MM.1S (cell line): ENCODE measurements at regions not wholly inside any gene's neighbourhood (a gene's known extent, or its start where the extent isn't known, plus 50 kb on each side); places are given as distances from the start of the nearest gene placed in this dataset.

ENCODE experiments used
- DNase-seq: peaks from one replicate; pipeline ENCODE4 v3.0.0-alpha.2; 2015
- H2AFZ ChIP-seq: fragments of 300-600 bp; sonication (generic); 2 replicates; pipeline ENCODE4 v1.6.0; 2016; ENCODE audit warnings: antibody characterized with exemption, low read length
- H3F3A ChIP-seq: fragments of 300-600 bp; sonication (generic); 2 replicates; pipeline ENCODE4 v1.6.1; 2016; ENCODE audit warnings: mild to moderate bottlenecking, antibody characterized with exemption, low read length, moderate library complexity, mixed read lengths; ENCODE audit not compliant: insufficient read depth
- H3K27ac ChIP-seq: fragments of 300-600 bp; sonication (generic); 2 replicates; pipeline ENCODE4 v1.5.1; 2016; ENCODE audit warnings: mild to moderate bottlenecking, low read length
- H3K27me3 ChIP-seq: fragments of 300-600 bp; sonication (generic); replicated peaks from 2 replicates; pipeline ENCODE4 v1.6.0; 2016; ENCODE audit warnings: low read length; ENCODE audit not compliant: insufficient read depth
- H3K36me3 ChIP-seq: fragments of 300-600 bp; sonication (generic); replicated peaks from 2 replicates; pipeline ENCODE4 v1.6.1; 2016; ENCODE audit warnings: mild to moderate bottlenecking, low read length, mixed read lengths; ENCODE audit not compliant: insufficient read depth
- H3K4me1 ChIP-seq: fragments of 300-600 bp; sonication (generic); 2 replicates; pipeline ENCODE4 v1.6.1; 2016; ENCODE audit warnings: low read length, mixed read lengths
- H3K4me2 ChIP-seq: fragments of 300-600 bp; sonication (generic); 2 replicates; pipeline ENCODE4 v1.6.0; 2016; ENCODE audit warnings: low read depth, low read length
- H3K4me3 ChIP-seq: fragments of 300-600 bp; sonication (generic); 2 replicates; pipeline ENCODE4 v1.5.1; 2016; ENCODE audit warnings: low read length, mixed read lengths
- H3K79me2 ChIP-seq: fragments of 300-600 bp; sonication (generic); 2 replicates; pipeline ENCODE4 v1.6.1; 2016; ENCODE audit warnings: mixed run types, low read length, mixed read lengths
- H3K9ac ChIP-seq: fragments of 300-600 bp; sonication (generic); 2 replicates; pipeline ENCODE4 v1.6.1; 2016; ENCODE audit warnings: low read length, mixed read lengths
- H3K9me2 ChIP-seq: fragments of 300-600 bp; sonication (generic); replicated peaks from 2 replicates; pipeline ENCODE4 v1.6.1; 2016; ENCODE audit warnings: mild to moderate bottlenecking, low read length, mixed read lengths; ENCODE audit not compliant: insufficient read depth
- H3K9me3 ChIP-seq: fragments of 300-600 bp; sonication (generic); replicated peaks from 2 replicates; pipeline ENCODE4 v1.6.1; 2016; ENCODE audit warnings: mild to moderate bottlenecking, low read length, mixed read lengths; ENCODE audit not compliant: insufficient read depth
- H4K20me1 ChIP-seq: fragments of 300-600 bp; sonication (generic); 2 replicates; pipeline ENCODE4 v1.6.1; 2016; ENCODE audit warnings: mild to moderate bottlenecking, low read length, moderate library complexity, mixed read lengths; ENCODE audit not compliant: insufficient read depth
- CTCF ChIP-seq: fragments of 300-600 bp; sonication (generic); IDR thresholded peaks from 2 replicates; pipeline ENCODE4 v1.5.1; 2016; ENCODE audit warnings: antibody characterized with exemption, low read length, mixed read lengths
- EZH2 ChIP-seq: fragments of 300-600 bp; sonication (generic); optimal IDR thresholded peaks from 2 replicates; pipeline ENCODE3; 2017; ENCODE audit warnings: low read depth, mild to moderate bottlenecking, antibody characterized with exemption, low read length, mixed read lengths
- EZH2phosphoT487 ChIP-seq: fragments of 300-600 bp; sonication (generic); IDR thresholded peaks from 2 replicates; pipeline ENCODE4 v1.6.1; 2018; ENCODE audit warnings: antibody characterized with exemption, low read length

- Histone ChIP-seq H3F3A (no peaks in the 10 kb centered on the region), H3K27ac (no peak overlapping the region), H3K4me1 (no peaks in the 10 kb centered on the region), H3K9me3 (no peaks in the 10 kb centered on the region), H3K79me2 (no peaks in the 10 kb centered on the region), H3K9me2 (no peaks in the 10 kb centered on the region), H4K20me1 (no peaks in the 10 kb centered on the region), H3K27me3 (no peaks in the 10 kb centered on the region), H2AFZ (no peak overlapping the region), H3K36me3 (no peaks in the 10 kb centered on the region), H3K9ac (no peak overlapping the region), H3K4me3 (no peak overlapping the region), H3K4me2 (no peak overlapping the region)
- no peak for DNase-seq
- TF ChIP-seq CTCF, result no peak
- no peak for TF ChIP-seq EZH2phosphoT487
- no peak for TF ChIP-seq EZH2
Observed at GRCh38 chr10:61350794-61351193, 102.4 kb downstream of the TMEM26 start.

- H3K27me3 ChIP-seq, result no peaks in the 10 kb centered on the region
- no peaks in the 10 kb centered on the region for H4K20me1 ChIP-seq
- H3K4me2 ChIP-seq, result no peak overlapping the region
- TF ChIP-seq EZH2 (no peak), CTCF (no peak), EZH2phosphoT487 (no peak)
- no peak overlapping the region for H2AFZ ChIP-seq
- no peaks in the 10 kb centered on the region for H3K9me3 ChIP-seq
- H3K9me2 ChIP-seq, result no peaks in the 10 kb centered on the region
- H3K27ac ChIP-seq, result no peak overlapping the region
- H3K36me3 ChIP-seq, result no peaks in the 10 kb centered on the region
- H3K4me3 ChIP-seq, result no peak overlapping the region
- H3K4me1 ChIP-seq, result no peaks in the 10 kb centered on the region
- DNase-seq, result no peak
- H3F3A ChIP-seq, result no peaks in the 10 kb centered on the region
- no peak overlapping the region for H3K9ac ChIP-seq
- no peaks in the 10 kb centered on the region for H3K79me2 ChIP-seq
Observed at GRCh38 chr10:61350068-61350467, 103.1 kb downstream of the TMEM26 start.

GRCh38 chr10:61346796-61347413 is 106.3 kb downstream of the TMEM26 start:
- no peaks in the 10 kb centered on the region for H3K36me3 ChIP-seq
- H3K9me3 ChIP-seq, result no peaks in the 10 kb centered on the region
- H3K9me2 ChIP-seq, result no peaks in the 10 kb centered on the region
- no peak for TF ChIP-seq CTCF
- no peak for TF ChIP-seq EZH2phosphoT487
- TF ChIP-seq EZH2, result no peak
- H4K20me1 ChIP-seq, result no peaks in the 10 kb centered on the region
- no peak overlapping the region for H3K4me3 ChIP-seq
- no peak overlapping the region for H2AFZ ChIP-seq
- no peaks in the 10 kb centered on the region for H3F3A ChIP-seq
- H3K27me3 ChIP-seq, result no peaks in the 10 kb centered on the region
- H3K9ac ChIP-seq, result no peak overlapping the region
- no peaks in the 10 kb centered on the region for H3K79me2 ChIP-seq
- no peak for DNase-seq
- no peak overlapping the region for H3K27ac ChIP-seq
- H3K4me1 ChIP-seq, result no peaks in the 10 kb centered on the region
- no peak overlapping the region for H3K4me2 ChIP-seq
